ENCODE measurements at regions not wholly inside any gene's neighbourhood (a gene's known extent, or its start where the extent isn't known, plus 50 kb on each side); places are given as distances from the start of the nearest gene placed in this dataset.

DNA sequence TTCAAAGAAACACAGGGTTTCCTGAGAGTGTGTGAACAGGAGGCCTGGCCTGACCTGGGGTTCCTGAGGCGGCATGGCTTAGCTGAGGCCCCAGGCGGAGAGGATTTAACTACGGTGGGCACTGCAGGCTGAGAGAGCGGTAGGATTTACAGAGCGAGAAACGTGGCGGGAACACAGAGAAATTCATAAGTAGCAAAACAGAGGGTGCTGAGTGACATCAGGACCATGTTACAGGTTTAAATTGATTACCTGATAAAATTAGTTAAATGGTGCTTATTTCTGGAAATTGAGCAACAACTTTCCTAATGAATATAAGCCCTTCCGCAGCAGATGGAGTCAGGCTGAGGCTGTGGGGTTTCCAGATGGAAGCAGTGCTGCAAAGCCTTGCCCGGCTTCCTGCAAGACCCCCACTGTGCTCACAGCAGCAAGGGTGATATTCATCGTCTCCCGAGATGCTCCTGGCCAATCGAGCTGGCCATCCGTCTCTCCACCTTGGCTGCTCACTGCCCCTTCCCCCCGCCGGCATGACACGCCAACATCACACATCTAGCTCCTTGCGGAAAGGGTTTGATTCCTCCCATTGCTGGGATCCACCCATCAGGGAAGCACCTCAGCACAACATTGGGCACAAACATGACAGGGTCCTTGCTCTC lies 69.4 kb upstream of the MORC3 start:
- Histone ChIP-seq H3K36me3 (ENCODE audit: insufficient read depth, low read length) (peaks cover 19% of the 10 kb centered on the region), H4K20me1 (ENCODE audit: insufficient read depth, low read length) (no peaks in the 10 kb centered on the region), H3K4me3 (ENCODE audit: insufficient read depth, low read length) (no peak overlapping the region), H3K27me3 (ENCODE audit: insufficient read depth, low read length) (no peaks in the 10 kb centered on the region), H3K9me3 (ENCODE audit: low read depth, low read length) (no peaks in the 10 kb centered on the region), H3K27ac (ENCODE audit: low read depth, low read length) (no peak overlapping the region), H3K4me2 (ENCODE audit: insufficient read depth, low read length) (no peak overlapping the region), H3K79me2 (ENCODE audit: insufficient read depth, low read length) (no peaks in the 10 kb centered on the region), H2AFZ (ENCODE audit: low read length) (no peak overlapping the region), H3K4me1 (ENCODE audit: insufficient read depth, low read length) (peaks cover 4% of the 10 kb centered on the region)
- no peak for DNase-seq (ENCODE audit: insufficient read length, low spot score, missing footprints)
- TF ChIP-seq CTCF (IDR thresholded peaks at IDR 0.05; ENCODE audit: extremely low read depth, low read depth, low read length) = no peak

GRCh38 chr21:36254106-36254941 lies 65.7 kb upstream of the MORC3 start:
- TF ChIP-seq CTCF (IDR thresholded peaks at IDR 0.05; ENCODE audit: extremely low read depth, low read depth, low read length) = no peak
- peaks cover 20% of the 10 kb centered on the region for H3K36me3 ChIP-seq (ENCODE audit: insufficient read depth, low read length)
- no peaks in the 10 kb centered on the region for H3K27me3 ChIP-seq (ENCODE audit: insufficient read depth, low read length)
- H3K4me2 ChIP-seq (ENCODE audit: insufficient read depth, low read length) = no peak overlapping the region
- no peaks in the 10 kb centered on the region for H4K20me1 ChIP-seq (ENCODE audit: insufficient read depth, low read length)
- DNase-seq (ENCODE audit: insufficient read length, low spot score, missing footprints) = no peak
- no peak overlapping the region for H2AFZ ChIP-seq (ENCODE audit: low read length)
- no peak overlapping the region for H3K27ac ChIP-seq (ENCODE audit: low read depth, low read length)
- no peaks in the 10 kb centered on the region for H3K9me3 ChIP-seq (ENCODE audit: low read depth, low read length)
- no peaks in the 10 kb centered on the region for H3K79me2 ChIP-seq (ENCODE audit: insufficient read depth, low read length)
- no peaks in the 10 kb centered on the region for H3K4me1 ChIP-seq (ENCODE audit: insufficient read depth, low read length)
- no peak overlapping the region for H3K4me3 ChIP-seq (ENCODE audit: insufficient read depth, low read length)

GRCh38 chr21:36255663-36256062 lies 64.3 kb upstream of the MORC3 start:
- peaks cover 6% of the 10 kb centered on the region for H3K4me1 ChIP-seq (ENCODE audit: insufficient read depth, low read length)
- H3K36me3 ChIP-seq (ENCODE audit: insufficient read depth, low read length) = peaks cover 20% of the 10 kb centered on the region
- no peak overlapping the region for H3K4me2 ChIP-seq (ENCODE audit: insufficient read depth, low read length)
- no peak overlapping the region for H3K27ac ChIP-seq (ENCODE audit: low read depth, low read length)
- H3K79me2 ChIP-seq (ENCODE audit: insufficient read depth, low read length) = no peaks in the 10 kb centered on the region
- H3K27me3 ChIP-seq (ENCODE audit: insufficient read depth, low read length) = no peaks in the 10 kb centered on the region
- no peak for DNase-seq (ENCODE audit: insufficient read length, low spot score, missing footprints)
- H2AFZ ChIP-seq (ENCODE audit: low read length) = no peak overlapping the region
- no peaks in the 10 kb centered on the region for H4K20me1 ChIP-seq (ENCODE audit: insufficient read depth, low read length)
- no peak overlapping the region for H3K4me3 ChIP-seq (ENCODE audit: insufficient read depth, low read length)
- no peaks in the 10 kb centered on the region for H3K9me3 ChIP-seq (ENCODE audit: low read depth, low read length)
- no peak for TF ChIP-seq CTCF (IDR thresholded peaks at IDR 0.05; ENCODE audit: extremely low read depth, low read depth, low read length)

- Histone ChIP-seq H4K20me1 (ENCODE audit: insufficient read depth, low read length) (no peaks in the 10 kb centered on the region), H3K36me3 (ENCODE audit: insufficient read depth, low read length) (peaks cover 19% of the 10 kb centered on the region), H3K79me2 (ENCODE audit: insufficient read depth, low read length) (no peaks in the 10 kb centered on the region), H3K27me3 (ENCODE audit: insufficient read depth, low read length) (no peaks in the 10 kb centered on the region), H3K27ac (ENCODE audit: low read depth, low read length) (no peak overlapping the region), H3K4me3 (ENCODE audit: insufficient read depth, low read length) (no peak overlapping the region), H3K9me3 (ENCODE audit: low read depth, low read length) (no peaks in the 10 kb centered on the region), H2AFZ (ENCODE audit: low read length) (no peak overlapping the region), H3K4me1 (ENCODE audit: insufficient read depth, low read length) (peaks cover 7% of the 10 kb centered on the region), H3K4me2 (ENCODE audit: insufficient read depth, low read length) (no peak overlapping the region)
- TF ChIP-seq CTCF (IDR thresholded peaks at IDR 0.05; ENCODE audit: extremely low read depth, low read depth, low read length) = no peak
- DNase-seq (ENCODE audit: insufficient read length, low spot score, missing footprints) = no peak
Observed at GRCh38 chr21:36257657-36258056, 62.3 kb upstream of the MORC3 start.
